Activated CD4-positive, CD25-positive, alpha-beta regulatory T cell (primary cell): ENCODE measurements at regions not wholly inside any gene's neighbourhood (a gene's known extent, or its start where the extent isn't known, plus 50 kb on each side); places are given as distances from the start of the nearest gene placed in this dataset.
"Not testable (repeated sequence)": the region's sequence is repeated elsewhere in the genome, so short reads cannot be mapped to it uniquely, and the experiment has no call there.

Source experiments
- DNase-seq, 4 experiments: peaks; one replicate each; lab custom pipeline; 2025; lab: John Stamatoyannopoulos, UW

DNA sequence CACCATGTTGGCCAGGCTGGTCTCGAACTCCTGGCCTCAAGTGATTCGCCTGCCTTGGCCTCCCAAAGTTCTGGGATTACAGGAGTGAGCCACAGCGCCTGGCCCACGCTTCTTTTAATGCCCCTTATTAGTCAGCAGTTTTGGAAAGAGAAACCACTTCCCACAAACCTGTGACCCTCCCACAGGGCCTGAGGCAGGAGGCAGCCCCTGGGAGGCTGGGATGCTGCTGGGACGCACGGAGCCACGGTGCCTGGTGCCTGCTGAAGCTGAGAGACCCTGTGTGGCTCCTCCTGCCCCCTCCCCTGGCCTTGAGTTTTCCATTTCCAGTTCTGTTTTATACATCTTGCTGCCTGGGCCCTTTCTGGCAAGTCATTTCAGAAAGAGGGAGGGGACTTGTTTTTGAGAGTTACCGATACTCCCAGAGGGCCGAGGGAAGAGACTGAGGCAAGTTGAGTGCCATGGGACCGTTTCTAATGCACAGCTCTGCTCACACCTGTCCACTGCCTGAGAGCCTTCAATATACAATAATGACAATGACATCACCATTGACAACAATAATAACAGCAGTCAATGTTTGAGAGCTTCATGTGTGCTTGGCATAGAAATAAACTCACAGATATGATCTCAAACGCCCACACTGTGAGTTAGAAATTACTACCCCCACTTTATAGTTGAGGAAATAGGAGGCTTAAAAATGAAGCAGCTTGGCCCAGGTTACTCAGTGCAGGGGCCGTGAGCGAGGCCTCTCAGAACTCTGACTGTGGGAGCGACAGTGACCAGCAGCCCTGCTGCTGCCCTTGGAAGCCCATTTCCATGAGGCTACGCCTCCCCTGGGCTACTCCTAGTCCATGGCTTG lies 78.1 kb upstream of the YWHAQ start:
- no peak for DNase-seq

DNA sequence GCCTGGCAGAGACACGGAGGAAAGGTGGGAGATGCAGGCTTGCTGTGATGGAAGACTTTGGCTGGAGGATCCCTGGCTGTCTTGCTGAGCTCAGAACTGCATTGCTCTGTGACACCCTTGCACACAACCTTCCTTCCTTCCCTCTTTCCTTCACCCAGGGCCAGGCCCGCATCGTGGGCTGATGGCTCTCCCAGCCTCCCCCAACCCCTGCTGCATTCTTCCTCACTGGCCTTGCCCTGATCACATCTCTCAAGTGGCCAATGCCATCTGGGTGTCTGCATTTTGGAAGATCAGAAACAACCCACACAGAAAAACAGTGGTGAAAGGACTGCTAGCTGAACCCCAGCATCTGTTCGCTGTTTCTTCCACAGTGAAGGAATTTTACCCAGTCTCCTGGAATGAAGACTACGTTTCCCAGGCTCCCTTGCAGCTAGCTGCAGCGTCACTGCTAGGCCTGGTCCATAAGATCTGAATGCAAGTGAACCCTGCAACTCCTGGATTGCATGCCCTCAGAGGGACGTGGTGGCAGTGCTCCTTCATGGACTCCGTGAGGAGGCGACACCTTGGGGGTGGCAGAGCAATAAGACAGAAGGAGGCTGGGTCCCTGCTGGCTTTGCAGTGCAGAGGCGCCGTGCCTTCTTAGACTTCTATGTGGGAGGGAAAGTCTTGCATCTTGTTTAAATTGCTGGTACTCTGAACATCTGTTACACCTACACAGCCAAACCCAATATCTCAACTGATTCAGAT lies 78.9 kb upstream of the YWHAQ start:
- no peak for DNase-seq

DNA sequence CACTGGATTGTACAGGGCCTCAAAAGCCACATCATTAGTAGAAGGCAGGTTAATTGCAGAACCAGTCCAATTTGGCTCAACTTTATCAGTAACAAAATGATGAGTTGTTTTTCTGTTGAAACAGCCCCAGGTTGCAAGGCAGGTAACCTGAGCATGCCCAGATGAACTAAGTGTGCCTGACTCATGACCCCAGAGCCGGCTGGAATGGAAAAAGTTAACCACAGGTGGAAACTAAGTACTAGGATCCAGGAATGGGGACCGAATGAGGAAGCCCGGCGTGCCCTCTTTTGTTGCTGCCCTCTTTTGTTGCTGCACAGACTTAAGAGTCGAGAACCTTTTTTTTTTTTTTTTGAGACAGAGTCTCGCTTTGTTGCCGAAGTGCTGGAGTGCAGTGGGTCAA lies 79.5 kb upstream of the YWHAQ start:
- no peak for DNase-seq

DNA sequence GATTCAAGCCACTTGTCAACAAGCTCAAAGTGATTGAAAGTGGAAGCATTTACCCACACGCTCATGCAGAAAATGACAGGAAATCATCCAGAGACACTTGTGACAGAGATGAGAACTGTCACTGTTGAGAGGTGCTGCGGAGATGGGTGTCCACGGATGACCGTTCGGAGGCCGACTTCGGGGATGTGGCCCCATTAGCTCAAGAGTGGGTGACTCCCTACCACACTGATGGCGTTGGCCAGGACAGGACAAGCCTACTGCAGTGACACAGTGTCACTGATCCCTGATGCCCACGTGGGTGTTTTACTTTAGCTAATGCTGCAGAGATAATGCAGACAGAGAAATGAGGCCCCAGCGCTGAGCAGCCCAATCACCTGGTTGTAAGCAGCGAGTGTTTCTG lies 81.5 kb upstream of the YWHAQ start:
- no peak for DNase-seq

DNA sequence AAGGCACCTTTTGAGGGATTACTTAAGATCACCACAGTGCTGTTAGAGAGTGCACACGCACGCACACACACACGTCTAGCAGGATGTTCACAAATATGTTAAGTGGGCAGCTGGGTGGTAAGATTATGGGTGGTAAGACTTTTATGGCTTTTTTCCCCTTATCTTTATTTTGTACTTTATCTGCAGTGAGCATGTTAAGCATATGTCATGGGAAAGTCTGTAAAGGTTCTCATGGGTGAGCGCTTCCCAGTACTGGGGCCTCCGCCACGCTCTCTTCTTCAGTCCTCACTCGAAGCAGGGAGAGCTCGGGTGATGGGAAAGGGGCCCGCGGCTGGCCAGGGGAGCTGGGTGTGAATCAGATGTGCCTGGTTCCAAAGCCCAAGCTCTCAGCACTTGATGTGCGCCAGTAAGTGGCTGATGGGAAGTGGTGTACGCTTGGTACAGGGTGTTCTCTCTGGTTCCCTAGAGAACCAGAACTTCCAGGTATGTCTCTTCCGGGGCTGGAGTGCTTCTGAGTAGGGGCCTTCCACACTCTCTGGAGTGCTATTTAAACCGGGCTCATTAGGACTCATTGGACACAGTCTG lies 83.9 kb upstream of the YWHAQ start:
- no peak for DNase-seq

DNA sequence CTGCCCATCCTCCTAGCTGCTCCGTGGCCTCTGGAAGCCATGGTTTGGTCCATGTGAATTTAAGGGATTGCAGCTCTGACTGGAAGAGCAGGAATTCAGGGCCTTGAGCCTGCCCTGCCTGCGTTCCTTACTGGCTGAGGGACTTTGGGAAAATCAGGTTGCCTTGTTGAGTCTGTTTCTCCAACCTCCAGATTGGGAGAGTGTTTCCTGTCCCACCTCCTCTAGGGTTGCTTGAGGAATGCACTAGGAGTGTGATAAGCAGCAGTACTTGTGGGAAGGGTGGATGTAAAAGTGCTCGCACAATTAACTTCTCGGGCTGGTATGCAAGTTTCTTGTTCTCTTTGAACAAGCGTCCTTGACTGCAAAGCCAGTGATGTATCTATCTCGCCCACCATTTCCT lies 84.4 kb upstream of the YWHAQ start:
- DNase-seq = no peak

DNA sequence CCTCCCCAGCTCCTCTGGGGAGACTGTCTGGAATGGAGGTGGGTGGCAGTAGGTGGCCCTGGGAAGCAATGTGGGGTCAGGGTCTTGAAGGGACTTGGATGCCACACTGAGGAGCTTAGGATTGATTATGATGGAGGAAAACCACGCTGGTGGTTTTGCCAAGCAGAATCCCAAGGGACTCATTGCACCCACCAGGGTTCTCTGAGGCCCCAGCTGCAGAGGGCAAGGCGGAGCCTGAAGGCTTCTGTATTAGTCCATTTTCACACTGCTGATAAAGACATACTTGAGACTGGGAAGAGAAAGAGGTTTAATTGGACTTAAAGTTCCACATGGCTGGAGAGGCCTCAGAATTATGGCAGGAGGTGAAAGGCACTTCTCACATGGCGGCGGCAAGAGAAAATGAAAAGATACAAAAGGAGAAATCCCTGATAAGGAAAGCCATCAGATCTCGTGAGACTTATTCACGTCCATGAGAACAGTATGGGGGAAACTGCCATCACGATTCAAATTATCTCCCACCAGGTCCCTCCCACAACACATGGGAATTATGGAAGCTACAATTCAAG lies 87.2 kb upstream of the YWHAQ start:
- DNase-seq = no peak

DNA sequence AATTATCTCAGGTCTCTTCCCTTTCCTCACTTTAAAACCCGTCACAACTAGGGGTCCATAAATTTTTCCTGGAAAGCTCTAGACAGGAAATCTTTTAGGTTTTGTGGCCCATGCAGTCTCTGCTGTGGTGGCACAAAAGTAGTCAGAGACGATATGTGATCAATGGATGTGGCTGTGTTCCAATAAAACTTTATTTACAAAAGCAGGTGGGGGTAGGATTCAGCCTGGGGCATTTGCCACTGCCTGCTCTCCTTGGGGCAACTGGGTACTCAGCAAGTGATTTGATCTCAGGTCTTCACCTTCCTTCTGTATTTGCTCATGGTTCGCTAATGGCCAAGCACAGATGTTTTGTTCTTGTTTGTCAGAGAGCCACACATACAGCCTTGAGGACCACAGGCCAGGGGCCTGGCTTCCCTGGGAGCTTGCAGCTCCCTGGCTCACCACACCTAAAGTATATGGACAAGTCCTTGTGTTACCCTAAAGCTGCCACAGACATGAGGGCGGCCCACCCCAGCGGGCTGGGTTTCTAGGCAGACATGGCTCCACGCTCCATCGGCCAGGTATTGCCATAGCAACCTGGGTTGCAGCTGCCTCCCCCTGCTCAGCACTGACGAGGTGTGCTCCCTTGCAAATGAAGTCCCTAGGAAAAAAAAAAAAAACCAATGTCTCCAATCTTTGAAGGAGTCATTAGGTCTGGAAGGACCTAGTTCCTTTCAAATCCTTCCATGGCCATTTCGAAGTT lies 89.7 kb upstream of the YWHAQ start:
- DNase-seq = no peak

DNA sequence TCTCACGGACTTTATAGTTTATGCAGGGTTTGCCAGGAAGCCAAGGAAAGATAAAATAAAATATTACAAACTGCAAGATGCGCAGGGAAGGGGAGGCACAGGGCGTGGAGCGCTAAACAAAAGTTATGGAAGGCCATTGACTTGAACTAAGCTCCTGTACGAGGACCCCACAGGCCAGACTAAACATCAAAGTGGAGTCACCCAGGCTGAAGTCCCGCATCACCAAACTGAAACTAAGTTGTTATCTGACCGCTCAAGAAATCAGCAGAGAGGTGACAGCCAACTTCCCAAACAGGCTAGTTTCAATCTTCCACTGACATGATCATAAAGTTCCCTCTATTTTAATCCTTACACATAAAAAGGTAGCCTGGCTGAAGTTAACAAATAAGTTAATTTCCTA lies 90.5 kb upstream of the YWHAQ start:
- DNase-seq = no peak

DNA sequence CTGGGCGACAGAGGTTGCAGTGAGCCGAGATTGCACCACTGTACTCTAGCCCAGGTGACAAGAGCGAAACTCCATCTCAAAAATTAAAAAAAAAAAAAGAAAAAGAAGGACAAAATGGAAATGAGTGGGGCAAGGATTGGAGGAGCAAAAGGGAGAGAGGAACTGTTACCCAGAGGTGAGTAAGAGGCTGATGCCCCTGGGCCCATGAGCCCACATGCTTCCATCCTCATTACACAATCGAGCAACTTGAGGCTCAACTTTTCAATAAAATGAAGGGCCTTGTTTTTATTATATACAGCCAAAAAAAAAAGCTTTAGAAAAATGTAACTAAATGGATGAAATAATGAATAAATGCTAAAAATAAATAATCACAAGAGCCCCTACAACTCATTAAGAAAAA lies 91.7 kb upstream of the YWHAQ start:
- no peak for DNase-seq

DNA sequence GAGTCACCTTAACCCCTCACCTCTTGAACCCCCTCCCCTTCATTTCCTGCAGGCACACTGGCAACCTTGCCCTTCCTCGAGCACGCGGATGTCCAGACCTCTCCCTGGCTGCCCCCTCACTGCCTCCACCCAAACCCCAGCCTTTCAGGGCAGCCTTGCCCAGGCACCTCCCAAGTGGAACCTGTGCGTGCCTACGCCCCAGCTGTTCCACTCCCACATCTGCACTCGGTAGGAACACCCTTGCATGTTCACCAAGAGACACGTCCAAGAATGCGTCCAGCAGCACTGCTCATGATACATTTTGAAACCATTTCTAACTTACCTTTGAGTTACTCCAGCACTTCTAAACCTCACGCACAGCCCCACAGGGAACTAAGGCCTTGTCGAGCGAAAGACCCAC lies 93.8 kb upstream of the YWHAQ start:
- no peak for DNase-seq

DNA sequence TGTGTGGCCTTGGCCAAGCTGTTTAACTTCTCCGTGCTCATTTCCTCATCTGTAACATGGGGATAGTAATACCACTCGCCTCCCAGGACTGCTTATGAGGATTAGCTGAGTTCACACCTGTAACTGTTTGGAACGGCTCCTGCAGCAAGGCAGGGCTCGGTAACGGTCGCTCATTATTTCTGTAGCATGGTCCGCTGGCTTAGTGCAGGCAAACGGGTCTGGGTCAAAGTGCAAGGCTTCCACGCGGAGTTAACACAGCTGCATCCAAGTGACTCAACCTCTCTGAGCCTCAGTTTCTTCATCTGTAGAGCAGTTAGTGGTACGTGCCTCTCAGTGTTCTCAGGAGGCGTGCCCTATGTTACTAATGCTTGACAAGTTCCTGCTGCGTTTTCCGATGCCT lies 94.3 kb upstream of the YWHAQ start:
- DNase-seq = no peak

DNA sequence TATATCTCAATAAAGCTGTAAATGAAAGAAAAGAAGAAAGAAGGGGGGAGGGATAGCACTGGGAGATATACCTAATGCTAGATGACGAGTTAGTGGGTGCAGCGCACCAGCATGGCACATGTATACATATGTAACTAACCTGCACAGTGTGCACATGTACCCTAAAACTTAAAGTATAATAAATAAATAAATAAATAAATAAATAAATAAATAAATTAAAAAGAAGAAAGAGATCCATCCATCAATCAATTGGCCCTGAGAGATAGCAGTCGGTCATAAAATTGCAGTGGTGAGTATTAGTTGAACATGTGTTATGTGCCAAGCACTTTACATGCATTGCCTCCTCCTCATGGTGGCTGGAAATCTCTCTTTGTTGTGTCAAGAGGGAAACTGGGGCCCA lies 95.2 kb upstream of the YWHAQ start:
- DNase-seq = not testable (repeated sequence)

DNA sequence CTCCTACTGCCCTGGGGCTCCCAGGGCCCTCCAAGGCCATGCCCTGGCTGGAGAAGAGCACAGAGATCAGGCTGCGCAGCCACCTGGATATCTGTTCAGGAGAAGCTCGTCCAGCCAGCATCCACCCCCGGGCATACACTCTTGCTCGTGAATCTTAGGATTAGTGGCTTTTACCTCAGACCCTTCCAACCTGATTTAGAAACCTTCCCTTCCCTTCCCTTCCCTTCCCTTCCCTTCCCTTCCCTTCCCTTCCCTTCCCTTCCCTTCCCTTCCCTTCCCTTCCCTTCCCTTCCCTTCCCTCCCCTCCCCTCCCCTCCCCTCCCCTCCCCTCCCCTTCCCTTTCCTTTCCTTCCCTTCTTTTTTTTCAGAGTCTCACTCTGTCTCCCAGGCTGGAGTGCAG lies 99.7 kb upstream of the YWHAQ start:
- not testable (repeated sequence) for DNase-seq

DNA sequence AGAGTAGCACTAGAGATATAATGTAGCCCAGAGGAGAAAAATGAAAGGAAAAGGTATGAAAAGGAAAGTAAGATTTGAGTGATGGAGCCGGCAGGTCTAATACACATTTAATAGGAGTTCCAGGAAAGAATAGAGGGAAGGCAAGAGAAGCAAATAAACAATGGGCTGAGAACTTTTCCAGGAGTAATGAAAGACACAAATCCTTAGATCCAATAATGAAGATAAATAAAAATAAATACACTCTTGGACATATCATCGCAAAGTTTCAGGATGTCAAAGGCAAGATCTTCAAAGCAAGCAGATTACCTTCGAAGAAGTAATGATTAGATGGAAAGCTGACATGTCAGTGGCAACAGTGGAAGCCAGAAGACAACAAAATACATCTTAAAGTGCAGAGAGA lies 102.0 kb upstream of the YWHAQ start:
- DNase-seq = no peak

DNA sequence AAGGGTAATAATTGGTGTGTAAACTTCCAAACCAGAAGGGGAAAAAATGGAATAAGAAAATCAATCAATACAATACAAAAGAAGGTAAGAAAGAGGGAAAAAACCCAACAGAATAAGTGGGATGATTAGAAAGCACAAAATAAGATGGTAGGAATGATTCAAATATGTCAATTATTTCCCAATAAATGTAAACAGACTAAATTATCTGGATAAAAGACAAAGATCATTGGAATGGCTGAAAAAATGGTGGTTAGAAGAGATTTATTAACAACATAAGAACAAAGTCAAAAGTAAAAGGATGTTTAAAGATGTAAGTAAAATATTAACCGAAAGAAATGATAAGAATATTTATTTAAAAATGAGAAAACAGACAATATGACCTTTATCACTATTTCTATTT lies 103.5 kb upstream of the YWHAQ start:
- no peak for DNase-seq

DNA sequence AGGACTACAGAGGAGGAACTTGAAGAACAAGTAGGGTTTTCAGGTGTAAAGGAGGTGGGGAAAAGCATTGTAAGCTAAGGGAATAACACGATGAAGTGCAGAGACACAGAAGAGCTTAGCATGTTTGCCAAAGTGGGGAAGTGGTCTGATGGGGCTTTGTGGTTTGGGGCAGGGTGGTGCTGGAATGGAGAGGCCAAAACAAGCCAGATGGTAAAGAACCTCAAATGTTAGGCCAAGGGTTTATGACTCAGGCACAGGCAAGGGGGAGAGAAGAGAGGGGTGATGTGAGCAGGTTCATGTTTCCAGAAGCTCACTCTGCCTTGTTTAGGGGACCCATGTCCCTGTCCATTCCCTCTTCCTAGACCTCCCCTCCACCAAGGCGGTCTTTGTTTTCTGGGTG lies 104.5 kb upstream of the YWHAQ start:
- no peak for DNase-seq

DNA sequence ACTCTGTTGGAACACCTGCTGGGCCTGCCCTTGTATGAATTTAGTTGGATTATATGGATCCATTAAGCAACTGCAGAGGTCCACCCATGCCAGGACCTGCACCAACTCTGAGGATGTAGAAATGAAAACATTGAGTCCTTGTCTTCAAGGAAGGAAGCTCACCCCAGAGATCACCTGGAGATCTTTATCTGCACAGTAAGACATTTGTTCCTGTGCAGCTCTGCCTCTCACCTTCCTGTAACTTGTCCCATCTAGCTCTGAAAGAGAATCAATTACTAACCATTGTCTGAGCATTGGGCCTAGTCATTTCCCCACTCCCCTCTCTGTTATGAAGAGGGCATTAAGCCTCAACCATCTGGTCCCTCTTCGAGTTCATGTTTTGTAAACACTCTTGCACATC lies 105.2 kb upstream of the YWHAQ start:
- DNase-seq = no peak

DNA sequence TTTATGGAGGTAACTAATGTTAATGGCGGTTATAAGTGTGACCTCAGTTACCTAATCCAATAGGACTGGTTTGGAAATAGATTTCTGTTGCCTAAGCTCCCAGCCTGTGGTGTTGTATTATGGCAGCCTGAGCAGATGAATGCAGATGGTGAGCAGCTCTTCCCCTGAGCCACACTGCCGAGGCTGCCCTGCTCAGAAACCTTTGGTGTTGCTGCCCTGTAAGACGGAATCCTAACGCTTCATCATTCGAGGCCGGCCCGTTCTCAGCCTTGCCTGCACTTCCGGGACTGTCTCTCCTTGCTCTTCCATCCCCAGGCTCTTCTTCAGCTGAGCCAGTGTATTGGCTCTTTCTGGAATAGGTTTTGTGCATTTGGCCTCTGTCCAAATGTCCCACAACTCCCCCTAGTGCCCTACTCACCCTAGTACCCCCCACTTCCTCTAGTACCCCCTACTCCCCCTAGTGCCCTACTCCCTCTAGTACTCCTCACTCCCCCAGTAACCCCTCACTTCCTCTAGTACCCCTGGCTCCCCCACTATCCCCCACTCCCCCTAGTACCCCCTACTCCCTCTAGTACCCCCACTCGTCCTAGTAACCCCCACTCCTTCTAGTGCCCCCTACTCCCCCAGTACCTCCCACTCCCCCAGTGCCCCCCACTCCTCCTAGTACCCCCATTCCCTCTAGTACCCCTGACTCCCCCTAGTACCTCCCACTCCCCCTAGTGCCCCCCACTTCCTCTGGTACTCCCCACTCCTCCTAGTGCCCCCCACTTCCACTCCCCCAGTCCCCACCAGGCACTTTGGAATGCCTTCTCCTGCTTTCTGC lies 106.0 kb upstream of the TAF1B start:
- no peak for DNase-seq

DNA sequence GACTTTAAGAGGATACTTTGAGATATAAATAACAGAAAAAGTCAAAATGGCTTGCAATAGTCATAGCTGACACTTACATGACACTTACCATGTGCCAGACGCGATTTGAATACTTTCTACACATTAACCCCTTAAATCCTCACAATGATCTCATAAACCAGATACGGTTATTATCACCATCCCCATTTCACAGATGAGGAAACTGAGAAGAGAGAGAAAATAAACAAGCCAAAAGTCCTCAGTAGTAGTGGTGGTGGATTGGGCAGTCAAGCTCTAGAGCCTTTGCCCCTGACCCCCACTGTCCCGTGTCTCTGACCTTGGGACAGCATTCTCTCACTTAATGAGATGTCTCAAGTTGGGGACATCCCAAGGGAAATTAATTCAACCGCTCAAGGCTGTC lies 105.2 kb upstream of the TAF1B start:
- no peak for DNase-seq
